GM21423 (cell line): ENCODE measurements at regions not wholly inside any gene's neighbourhood (a gene's known extent, or its start where the extent isn't known, plus 50 kb on each side); places are given as distances from the start of the nearest gene placed in this dataset.
"Not testable (repeated sequence)": the region's sequence is repeated elsewhere in the genome, so short reads cannot be mapped to it uniquely, and the experiment has no call there.

Experiments used
- ATAC-seq: cut with Tn5 transposase; IDR thresholded peaks from one replicate; pipeline ENCODE4 v1.9.1; 2021; ENCODE audit warnings: mild to moderate bottlenecking, moderate library complexity; ENCODE audit not compliant: unreplicated experiment

DNA sequence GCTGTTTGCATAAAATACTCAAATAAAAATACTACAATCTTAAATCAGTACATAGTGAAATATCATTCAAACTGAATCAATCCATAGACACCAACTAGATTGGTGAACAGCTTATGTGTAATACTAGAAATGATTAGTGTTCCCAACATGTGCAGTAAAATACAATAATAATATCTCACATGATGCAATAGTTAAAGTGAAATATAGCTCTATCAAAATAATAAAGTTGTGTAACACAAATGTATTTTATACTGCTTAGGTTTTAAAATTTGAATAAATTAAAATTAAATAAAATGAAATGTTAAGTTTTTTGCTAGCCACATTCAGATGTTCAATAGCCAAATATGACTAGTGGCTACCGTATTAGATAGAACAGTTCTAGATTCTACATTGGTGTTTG lies 714.1 kb downstream of the ZNF385D start:
- no peak for ATAC-seq

DNA sequence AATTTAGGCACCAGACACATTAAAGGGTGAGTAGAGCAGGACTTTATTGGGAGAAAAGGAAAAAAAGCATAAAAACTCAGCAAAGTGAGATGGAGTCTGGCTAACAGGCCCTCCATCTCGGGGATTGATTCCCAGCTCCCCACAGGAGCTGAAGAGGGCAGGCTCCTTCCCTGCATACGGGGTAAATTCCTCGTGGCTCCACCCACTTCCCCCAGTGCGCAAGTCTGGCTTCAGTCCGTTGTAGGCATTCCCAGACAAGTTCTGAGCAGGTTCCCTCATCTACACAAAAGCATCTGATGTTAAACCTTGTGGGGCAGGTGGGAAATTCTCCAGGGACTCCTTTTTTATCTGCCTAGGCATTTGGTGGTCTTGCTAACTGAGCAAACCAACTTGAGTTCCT lies 722.6 kb downstream of the ZNF385D start:
- ATAC-seq = no peak

DNA sequence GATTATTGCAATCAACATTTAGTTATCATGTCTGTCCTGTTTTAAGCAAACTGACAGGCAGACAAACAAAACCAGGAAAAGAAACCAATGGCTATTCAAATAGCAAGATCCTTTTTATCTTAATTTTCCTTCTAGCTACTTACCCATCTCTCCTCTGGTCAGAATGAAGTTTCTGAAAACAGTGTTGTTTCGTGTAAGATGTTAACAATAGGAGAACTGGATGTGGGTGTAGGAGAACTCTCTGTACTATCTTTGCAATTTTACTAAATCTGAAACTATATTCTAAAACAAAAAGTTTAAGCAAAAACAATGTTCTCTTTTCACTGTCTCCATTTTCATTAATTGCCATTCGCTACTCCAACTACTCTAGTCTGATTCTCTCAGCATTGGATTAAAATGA lies 726.4 kb downstream of the ZNF385D start:
- no peak for ATAC-seq

- no peak for ATAC-seq
Observed at GRCh38 chr3:21020681-21021080, 730.3 kb downstream of the ZNF385D start.

DNA sequence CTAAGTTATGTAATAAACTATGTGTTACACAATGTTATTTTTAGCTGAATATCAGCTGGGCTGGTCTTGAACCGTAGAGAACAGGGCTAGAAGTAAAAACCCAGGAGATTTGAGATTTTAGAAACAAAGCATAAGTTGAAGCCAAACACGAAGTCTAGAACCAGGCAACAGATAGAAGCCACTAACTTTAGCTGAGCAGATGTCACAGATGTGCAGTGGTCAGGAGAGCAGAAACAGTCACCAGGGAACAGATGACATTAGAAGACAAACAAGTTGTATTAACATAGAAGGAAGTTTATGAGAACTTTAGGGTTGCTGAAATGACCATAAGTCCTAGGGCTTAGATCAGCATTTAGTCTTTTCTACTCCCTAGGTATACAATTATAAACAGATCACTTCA lies 731.0 kb downstream of the ZNF385D start:
- no peak for ATAC-seq

GRCh38 chr3:21017115-21017852 lies 733.7 kb downstream of the ZNF385D start:
- no peak for ATAC-seq

- ATAC-seq = no peak
Observed at GRCh38 chr3:21013566-21013965, 737.4 kb downstream of the ZNF385D start.

DNA sequence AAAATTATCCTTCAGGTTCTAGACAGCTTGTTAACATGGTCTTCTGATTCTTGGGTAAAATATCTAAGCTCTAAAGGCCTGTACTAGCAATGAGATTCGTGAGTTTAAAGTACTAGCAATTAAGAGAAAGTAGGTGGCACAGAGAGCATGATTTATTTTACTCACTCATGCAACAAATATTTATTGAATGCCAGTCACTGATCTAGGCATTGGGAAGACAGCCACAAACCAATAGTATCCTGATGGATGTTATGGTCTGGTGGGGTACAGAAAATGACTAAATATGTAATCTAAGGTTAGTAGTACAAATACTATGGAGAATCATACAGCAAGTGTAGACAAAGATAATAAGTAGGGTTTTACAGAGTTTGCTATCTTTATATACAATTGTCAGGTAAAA lies 751.3 kb downstream of the ZNF385D start:
- no peak for ATAC-seq

DNA sequence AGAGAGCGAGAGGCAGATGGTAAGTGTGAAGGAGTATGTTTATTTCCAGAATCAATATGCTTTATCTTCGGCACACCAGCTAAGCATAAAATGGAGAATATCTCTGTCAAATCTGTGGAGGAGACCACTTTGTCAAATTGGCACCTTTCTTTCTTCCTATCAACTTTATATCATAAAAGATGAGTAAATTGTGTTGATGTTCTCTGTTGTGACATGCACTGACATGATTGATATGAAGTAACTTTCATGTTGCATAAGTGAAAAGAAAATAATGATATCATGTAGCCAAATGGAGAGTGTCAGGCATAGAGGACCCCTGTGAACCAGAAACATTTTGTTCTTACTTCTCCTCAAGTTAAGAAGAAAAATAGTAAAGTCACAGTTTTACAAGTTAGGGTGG lies 753.8 kb downstream of the ZNF385D start:
- no peak for ATAC-seq

GRCh38 chr3:20990896-20991295 lies 760.1 kb downstream of the ZNF385D start:
- no peak for ATAC-seq

DNA sequence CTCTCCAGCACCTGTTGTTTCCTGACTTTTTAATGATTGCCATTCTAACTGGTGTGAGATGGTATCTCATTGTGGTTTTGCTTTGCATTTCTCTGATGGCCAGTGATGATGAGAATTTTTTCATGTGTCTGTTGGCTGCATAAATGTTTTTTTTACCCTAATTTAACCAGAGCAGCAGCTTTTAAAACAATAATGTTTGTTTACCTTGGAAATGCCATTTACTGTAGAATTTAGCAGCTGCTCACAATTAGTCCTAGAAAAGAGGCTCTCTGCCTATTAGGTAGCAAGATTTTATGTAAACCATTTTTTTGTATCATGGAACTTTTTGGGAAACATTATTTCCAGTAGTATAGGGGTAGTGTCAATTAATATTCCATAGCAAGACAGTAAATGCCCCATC lies 761.4 kb downstream of the ZNF385D start:
- ATAC-seq = not testable (repeated sequence)

- ATAC-seq = no peak
Observed at GRCh38 chr3:20984594-20985205, 766.3 kb downstream of the ZNF385D start.

- ATAC-seq = no peak
Observed at GRCh38 chr3:20975188-20975651, 775.8 kb downstream of the ZNF385D start.

GRCh38 chr3:20974396-20974795 lies 776.6 kb downstream of the ZNF385D start:
- ATAC-seq = no peak

- ATAC-seq = not testable (repeated sequence)
Observed at GRCh38 chr3:20970807-20971206, 780.2 kb downstream of the ZNF385D start.

DNA sequence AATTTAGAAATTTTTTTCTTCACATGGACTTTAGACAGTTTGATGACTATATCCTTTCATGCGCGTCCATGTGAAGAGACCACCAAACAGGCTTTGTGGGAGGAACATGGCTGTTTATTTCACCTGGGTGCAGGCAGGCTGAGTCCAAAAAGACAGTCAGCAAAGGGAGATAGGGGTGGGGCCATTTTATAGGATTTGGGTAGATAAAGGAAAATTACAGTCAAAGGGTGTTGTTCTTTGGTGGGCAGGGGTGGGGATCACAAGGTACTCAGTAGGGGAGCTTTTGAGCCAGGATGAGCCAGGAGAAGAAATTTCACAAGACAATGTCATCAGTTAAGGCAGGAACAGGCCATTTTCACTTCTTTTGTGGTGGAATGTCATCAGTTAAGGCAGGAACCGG lies 781.5 kb upstream of the SGO1 start:
- not testable (repeated sequence) for ATAC-seq

GRCh38 chr3:20958161-20958560 lies 772.2 kb upstream of the SGO1 start:
- ATAC-seq = no peak

DNA sequence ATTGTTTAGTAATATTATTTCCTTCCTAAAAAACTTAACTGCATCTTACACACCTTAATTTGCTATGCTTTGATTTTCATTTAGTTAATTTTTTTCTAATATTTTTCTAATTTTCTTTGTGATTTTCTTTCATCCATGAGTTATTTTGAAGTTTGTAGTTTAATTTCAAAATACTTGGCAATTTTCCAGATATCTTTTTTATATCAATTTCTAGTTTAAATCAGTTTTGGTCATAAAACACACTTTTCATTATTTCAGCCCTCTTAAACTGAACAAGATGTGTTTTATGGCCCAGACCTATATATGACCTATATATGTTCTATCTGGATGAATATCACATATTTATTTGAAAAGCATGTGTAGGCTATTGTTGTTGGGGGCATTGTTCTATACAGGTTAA lies 759.9 kb upstream of the SGO1 start:
- no peak for ATAC-seq

GRCh38 chr3:20935791-20936190 lies 749.8 kb upstream of the SGO1 start:
- no peak for ATAC-seq

DNA sequence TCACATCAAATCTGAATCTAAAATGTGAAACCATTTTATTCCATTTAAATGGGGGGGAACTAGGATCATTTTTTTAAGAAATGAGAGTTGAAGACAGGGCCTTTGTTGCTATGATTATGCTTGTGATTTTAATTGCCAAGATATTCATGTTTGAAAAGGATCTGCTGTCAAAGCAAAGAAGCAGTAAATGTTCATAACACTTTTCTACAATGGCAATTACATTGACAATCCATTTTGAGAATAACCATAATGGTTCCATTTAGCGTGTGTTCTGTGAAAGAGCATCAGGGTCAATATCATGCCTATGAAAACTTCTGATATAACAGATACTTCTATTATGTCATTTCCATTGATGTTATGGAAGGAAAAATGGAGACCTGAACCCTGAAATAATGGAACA lies 745.8 kb upstream of the SGO1 start:
- no peak for ATAC-seq

GRCh38 chr3:20930034-20930433 lies 744.0 kb upstream of the SGO1 start:
- ATAC-seq = no peak

- no peak for ATAC-seq
Observed at GRCh38 chr3:20924646-20925385, 738.8 kb upstream of the SGO1 start.
